Large intestine (tissue), 3 donors: ENCODE measurements at regions not wholly inside any gene's neighbourhood (a gene's known extent, or its start where the extent isn't known, plus 50 kb on each side); places are given as distances from the start of the nearest gene placed in this dataset.

Source experiments
- DNase-seq, 2 donors: peaks; one replicate each; pipeline versions ENCODE4 v3.0.0 to v3.0.0-alpha.2; 2013
- H3K27ac ChIP-seq: one replicate; pipeline ENCODE4 v1.5.1; 2013; ENCODE audit warnings: low read length
- H3K27me3 ChIP-seq: 2 replicates; pipeline ENCODE4 v1.6.1; 2013; ENCODE audit warnings: low read length; ENCODE audit not compliant: control insufficient read depth, insufficient read depth
- H3K36me3 ChIP-seq: 2 replicates; pipeline ENCODE4 v1.6.1; 2013; ENCODE audit warnings: low read length; ENCODE audit not compliant: control insufficient read depth, insufficient read depth
- H3K4me1 ChIP-seq: one replicate; pipeline ENCODE4 v1.6.1; 2013; ENCODE audit warnings: low read length; ENCODE audit not compliant: control insufficient read depth, insufficient read depth
- H3K4me3 ChIP-seq: one replicate; pipeline ENCODE4 v1.5.1; 2013; ENCODE audit warnings: low read length
- H3K9me3 ChIP-seq: one replicate; pipeline ENCODE4 v1.6.1; 2013; ENCODE audit warnings: mild to moderate bottlenecking, low read depth, low read length, moderate library complexity; ENCODE audit not compliant: control insufficient read depth
- WGBS: methylation state at CpG from one replicate; pipeline ENCODE4 v1.1.5; 2013; ENCODE audit warnings: low lambda C conversion rate; ENCODE audit not compliant: insufficient coverage; 5-methylcytosine and 5-hydroxymethylcytosine counted together

DNA sequence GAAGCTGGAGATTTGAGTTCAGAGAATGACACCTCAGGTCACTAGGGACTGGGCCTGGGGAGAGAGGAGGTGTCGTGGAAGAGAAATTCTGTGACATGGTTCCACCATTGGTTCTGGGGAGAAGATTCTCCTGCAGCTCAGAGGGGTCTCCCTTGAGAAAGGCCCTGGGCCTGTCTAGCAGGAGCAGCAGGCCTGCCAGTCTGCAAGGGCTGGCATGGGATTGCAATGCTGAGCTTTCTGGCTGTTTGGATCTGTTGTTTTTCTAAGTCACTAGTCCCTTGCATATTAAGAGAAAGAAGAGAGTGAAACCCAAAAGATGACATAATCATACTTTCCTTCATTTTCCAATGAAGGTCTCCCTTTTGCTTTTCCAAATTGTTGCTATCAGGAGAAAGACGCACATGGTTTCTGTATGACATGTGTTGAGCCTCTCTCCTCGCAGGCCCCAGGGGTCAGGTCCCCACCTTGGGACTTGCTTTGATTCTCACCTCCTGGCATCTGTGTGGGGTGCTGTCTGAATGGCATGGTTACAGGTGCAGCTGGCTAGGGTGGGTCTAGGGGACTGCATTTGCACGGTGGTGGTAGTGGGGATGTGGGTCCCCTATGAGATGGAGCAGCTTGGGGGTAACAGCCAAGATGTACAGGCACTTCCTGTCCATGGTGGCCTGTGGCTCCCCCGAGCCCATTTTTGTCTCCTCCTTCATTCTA is 117.8 kb downstream of the GLI2 start:
- Histone ChIP-seq H3K36me3 (no peaks in the 10 kb centered on the region), H3K27me3 (no peaks in the 10 kb centered on the region), H3K4me1 (no peaks in the 10 kb centered on the region), H3K27ac (no peak overlapping the region), H3K4me3 (no peak overlapping the region), H3K9me3 (no peaks in the 10 kb centered on the region)
- no peak for DNase-seq
- 100% methylated on average over 1 of the region's 5 CpGs for WGBS

DNA sequence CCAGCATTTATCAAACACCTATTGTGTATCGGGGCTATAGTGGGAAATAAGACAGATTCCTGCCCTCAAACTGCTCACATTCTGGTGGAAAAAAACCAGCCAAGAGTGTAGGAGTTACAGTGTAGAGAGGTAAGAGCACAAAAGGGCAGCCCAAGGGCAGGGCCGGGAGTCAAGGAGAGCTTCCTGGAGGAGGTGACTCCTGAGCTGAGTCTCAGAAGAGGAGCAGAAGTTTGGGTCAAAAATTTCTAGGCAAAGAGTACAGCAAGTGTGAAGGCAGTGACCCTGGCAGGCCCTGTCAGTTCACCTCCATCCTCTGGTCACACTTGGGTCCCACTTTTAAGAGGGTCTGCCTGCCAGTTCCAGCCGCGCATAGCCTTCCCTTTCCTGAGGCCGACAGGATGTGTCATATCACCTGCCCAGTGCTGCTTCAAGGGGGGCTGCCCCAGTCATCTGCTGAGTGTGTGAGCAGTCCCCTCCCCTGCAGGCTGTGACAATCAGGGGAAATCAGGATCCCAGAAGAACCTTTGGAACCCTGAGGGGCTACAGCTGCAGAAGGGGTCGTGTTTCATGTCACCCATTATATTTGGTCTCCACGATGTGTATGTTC is 118.4 kb downstream of the GLI2 start:
- Histone ChIP-seq H3K27me3 (no peaks in the 10 kb centered on the region), H3K9me3 (no peaks in the 10 kb centered on the region), H3K4me3 (no peak overlapping the region), H3K36me3 (no peaks in the 10 kb centered on the region), H3K27ac (no peak overlapping the region), H3K4me1 (no peaks in the 10 kb centered on the region)
- no peak for DNase-seq
- WGBS: no CpG with 5 or more reads among the region's 7 CpGs

DNA sequence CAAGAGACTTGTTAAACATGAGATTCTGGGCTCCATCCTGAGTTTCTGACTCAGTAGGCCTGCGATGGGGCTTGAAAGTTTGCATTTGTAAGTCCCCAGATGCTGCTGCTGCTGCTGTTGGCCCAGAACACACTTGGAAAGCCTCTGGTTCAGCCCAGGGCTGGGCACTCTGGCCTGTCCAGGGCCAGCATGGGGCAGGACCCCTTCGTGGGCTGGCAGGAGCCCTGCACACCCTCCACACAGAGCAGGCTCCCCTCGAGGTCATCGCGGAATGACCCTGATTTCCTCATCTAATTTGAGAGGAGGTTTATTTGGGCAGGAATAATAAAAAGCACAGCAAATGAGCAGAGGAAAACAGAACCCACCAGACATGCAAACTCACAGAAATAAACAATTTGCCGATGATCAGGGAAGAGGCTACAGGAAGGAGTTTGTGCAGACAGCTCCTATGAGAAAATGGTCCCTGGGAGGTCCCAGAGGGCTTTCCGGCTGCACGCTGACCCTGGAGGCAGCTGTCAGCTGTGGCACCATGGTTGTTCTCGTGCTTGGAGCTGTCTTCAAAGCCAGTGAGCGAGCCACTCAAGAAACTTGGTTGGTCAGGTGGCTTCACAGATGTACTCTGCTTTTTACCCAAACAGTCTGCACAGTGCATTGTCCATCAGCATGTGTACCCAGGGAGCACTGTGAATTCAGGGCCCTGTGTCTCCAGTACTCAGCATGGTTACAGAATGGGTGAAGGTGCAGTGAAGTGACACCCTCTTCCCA is 119.3 kb downstream of the GLI2 start:
- no CpG with 5 or more reads among the region's 10 CpGs for WGBS
- H3K27ac ChIP-seq: no peak overlapping the region
- no peak for DNase-seq

DNA sequence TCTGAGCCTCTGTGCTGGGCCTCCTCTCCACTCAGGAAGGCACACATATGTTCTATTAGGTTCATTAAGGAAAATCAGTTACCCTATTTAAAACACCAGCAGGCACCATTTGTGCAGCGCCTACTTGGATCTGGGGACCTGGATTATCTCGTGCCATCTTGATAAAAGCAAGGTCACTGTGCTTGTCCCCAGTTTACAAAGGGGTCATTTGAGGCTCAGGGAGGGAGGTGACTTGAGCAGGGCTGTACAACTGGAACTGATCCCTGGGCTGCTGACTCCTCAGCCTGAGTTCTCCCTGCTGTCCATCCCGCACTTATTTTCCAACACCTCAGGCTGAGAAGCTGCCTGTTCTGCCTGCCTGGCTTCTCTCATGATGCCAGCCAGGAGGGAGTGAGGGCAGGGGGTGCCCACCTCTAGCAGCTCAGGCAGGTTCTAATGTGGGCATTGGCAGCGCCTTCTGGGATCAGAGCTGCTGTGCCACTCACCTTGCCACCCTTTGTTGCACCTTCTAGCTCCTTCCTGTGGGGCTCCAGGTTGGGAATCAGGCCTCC is 120.3 kb downstream of the GLI2 start:
- H3K9me3 ChIP-seq: no peaks in the 10 kb centered on the region
- no peaks in the 10 kb centered on the region for H3K4me1 ChIP-seq
- WGBS: no CpG with 5 or more reads among the region's 4 CpGs
- H3K27me3 ChIP-seq: no peaks in the 10 kb centered on the region
- DNase-seq: no peak
- no peak overlapping the region for H3K27ac ChIP-seq
- no peak overlapping the region for H3K4me3 ChIP-seq
- no peaks in the 10 kb centered on the region for H3K36me3 ChIP-seq

More for the DNA sequence above, 119.3 kb downstream of the GLI2 start:
- no peak overlapping the region for H3K4me3 ChIP-seq
- H3K36me3 ChIP-seq: no peaks in the 10 kb centered on the region
- H3K9me3 ChIP-seq: no peaks in the 10 kb centered on the region
- H3K27me3 ChIP-seq: no peaks in the 10 kb centered on the region
- no peaks in the 10 kb centered on the region for H3K4me1 ChIP-seq

DNA sequence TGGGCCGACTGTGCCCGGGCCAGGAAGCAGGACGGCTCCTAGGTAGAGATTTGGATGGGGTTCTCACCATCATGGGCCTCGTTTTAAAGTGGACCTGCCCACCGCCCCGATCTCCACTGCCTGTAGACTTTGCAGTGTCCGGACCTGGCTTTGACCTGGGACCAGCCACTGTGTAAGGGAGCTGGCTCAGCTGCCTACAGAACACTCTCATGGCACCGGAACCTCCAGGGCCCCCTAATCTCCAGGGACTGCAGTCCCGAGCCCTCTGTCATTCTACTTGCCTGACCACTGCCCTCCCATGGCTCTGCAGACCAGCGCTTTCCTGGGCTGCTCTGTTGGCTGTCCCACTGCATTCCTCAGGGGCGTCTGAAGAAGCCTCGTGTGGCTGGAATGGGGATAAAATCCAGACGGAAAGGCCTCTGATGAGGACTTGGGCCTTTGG is 120.8 kb downstream of the GLI2 start:
- Histone ChIP-seq H3K9me3 (no peaks in the 10 kb centered on the region), H3K4me1 (no peaks in the 10 kb centered on the region), H3K27me3 (no peaks in the 10 kb centered on the region), H3K27ac (no peak overlapping the region), H3K36me3 (no peaks in the 10 kb centered on the region), H3K4me3 (no peak overlapping the region)
- no peak for DNase-seq
- WGBS: no CpG with 5 or more reads among the region's 13 CpGs

DNA sequence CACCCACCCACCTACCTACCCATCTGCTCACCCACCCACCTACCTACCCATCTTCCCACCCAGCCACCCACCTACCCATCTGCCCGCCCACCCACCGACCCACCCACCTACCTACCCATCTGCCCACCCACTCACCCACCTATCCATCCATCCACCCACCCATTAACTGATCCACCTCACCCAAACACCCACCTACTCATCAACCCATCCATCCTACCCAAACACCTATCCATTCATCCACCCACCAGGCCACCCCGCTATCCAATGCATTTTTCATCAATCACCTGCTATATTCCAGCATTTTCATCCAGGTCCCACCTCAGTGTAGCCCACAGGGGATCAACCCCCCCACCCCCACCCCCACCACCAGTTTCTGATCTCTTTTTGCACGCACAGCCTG is 121.8 kb downstream of the GLI2 start:
- no CpG with 5 or more reads among the region's 4 CpGs for WGBS
- Histone ChIP-seq H3K4me3 (no peak overlapping the region), H3K36me3 (no peaks in the 10 kb centered on the region), H3K27me3 (peaks cover 3% of the 10 kb centered on the region), H3K9me3 (no peaks in the 10 kb centered on the region), H3K4me1 (no peaks in the 10 kb centered on the region), H3K27ac (no peak overlapping the region)
- DNase-seq: no peak

DNA sequence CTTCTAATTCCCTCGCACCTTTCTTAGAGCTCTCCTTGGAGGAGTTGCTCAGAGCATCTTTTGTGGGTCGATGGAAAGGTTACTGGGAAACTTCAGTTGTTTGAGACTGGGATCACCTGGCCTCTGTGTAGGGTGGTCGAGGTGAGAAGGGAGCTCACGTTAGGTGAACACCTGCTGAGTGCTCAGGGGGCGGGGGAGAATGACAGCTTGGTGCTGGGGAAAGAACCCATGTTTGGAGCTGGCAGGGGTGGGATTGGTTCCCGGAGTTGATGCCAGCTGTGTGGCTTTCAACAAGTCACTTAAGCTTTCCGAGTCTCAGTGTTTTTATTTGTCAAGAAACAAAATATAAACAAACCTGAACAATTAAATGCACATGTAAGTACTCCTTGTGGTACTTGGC is 122.3 kb downstream of the GLI2 start:
- WGBS: no CpG with 5 or more reads among the region's 7 CpGs
- H3K9me3 ChIP-seq: no peaks in the 10 kb centered on the region
- no peaks in the 10 kb centered on the region for H3K4me1 ChIP-seq
- no peaks in the 10 kb centered on the region for H3K36me3 ChIP-seq
- no peak for DNase-seq
- peaks cover 5% of the 10 kb centered on the region for H3K27me3 ChIP-seq
- no peak overlapping the region for H3K4me3 ChIP-seq
- H3K27ac ChIP-seq: no peak overlapping the region

DNA sequence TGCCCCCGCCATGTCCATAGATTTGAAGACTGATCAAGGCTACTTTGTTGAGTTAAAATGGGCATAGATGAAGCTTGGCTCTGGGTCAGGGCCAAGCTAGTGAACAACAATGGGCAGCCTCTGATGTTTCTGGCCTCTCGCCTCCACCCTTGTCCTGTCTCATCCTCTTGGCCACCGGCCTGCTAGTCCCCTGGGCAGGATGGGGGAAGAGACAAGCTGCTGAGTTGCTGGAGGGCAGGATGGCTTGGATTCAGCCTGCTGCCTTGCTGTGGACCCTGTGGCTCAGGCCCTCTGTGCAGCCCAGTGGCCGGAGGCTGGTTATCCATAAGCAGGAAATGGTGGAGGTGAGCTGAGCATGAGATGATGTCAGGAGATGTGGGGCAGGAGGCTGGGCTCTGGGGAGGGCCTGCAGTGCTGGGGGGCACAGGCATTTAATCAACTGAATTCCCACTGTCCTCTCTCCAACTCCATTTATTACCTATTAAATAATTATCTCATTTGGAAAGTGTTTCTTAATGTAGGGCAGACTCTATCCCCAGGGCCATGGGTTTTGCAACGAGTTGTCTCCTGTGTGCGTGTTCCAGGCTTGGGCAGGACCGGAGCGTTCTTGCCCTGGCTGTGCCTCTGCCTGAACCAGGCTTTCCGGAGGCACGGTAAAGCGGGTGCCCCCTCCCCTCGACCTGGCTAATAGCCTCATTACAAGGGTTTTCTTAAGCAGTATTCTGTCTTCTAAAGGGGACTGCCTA is 122.9 kb downstream of the GLI2 start:
- Histone ChIP-seq H3K36me3 (no peaks in the 10 kb centered on the region), H3K4me1 (no peaks in the 10 kb centered on the region), H3K27ac (no peak overlapping the region), H3K27me3 (peaks cover 9% of the 10 kb centered on the region), H3K9me3 (no peaks in the 10 kb centered on the region), H3K4me3 (no peak overlapping the region)
- no peak for DNase-seq
- WGBS: no CpG with 5 or more reads among the region's 12 CpGs

DNA sequence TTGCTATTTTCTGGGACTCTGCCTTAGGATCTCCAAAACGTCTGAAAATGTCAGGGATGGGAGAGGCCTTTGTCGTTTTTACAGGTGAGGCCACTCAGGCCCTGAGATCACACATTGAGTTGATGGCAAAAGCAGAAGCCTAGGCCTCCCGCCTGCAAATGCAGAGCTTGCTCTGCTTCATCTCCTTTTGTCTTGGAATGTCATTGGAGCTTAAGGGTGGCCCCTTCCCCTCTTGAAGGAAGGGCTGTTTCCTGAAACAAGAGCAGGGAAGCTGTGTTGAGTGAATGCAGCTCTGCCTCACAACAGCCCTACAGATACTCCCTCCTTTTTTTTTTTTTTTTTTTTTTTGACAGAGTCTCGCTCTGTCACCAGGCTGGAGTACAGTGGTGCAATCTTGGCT is 123.5 kb downstream of the GLI2 start:
- Histone ChIP-seq H3K4me3 (no peak overlapping the region), H3K27me3 (peaks cover 12% of the 10 kb centered on the region), H3K9me3 (no peaks in the 10 kb centered on the region), H3K27ac (no peak overlapping the region), H3K36me3 (no peaks in the 10 kb centered on the region), H3K4me1 (no peaks in the 10 kb centered on the region)
- DNase-seq: no peak
- WGBS: no CpG with 5 or more reads among the region's 4 CpGs
